Transverse colon (tissue), 3 donors: ENCODE measurements at regions not wholly inside any gene's neighbourhood (a gene's known extent, or its start where the extent isn't known, plus 50 kb on each side); places are given as distances from the start of the nearest gene placed in this dataset.

Experiments used
- CTCF ChIP-seq, 5 experiments: fragments of 200-600 bp in 3 of 5; fragments of 450-650 bp in 2 of 5; sonication (generic) in 3 of 5; IDR thresholded peaks; 1 replicate in 2 of 5; 2 replicates in 3 of 5; pipeline ENCODE4 v1.5.1; 2016 to 2017; ENCODE audit warnings: antibody characterized with exemption in 5 of 5, inconsistent platforms in 3 of 5, mild to moderate bottlenecking in 2 of 5, moderate library complexity in 1 of 5
- POLR2A ChIP-seq: fragments of 450-650 bp; IDR thresholded peaks from one replicate; pipeline ENCODE4 v1.6.1; 2016; ENCODE audit warnings: antibody characterized with exemption, mild to moderate bottlenecking, moderate library complexity

- TF ChIP-seq CTCF (IDR thresholded peaks at IDR 0.05) (no peak), POLR2A (no peak)
These were observed 782.7 kb upstream of the SOX11 start for GRCh38 chr2:4909346-4910009.
